ENCODE measurements at regions not wholly inside any gene's neighbourhood (a gene's known extent, or its start where the extent isn't known, plus 50 kb on each side); places are given as distances from the start of the nearest gene placed in this dataset.

DNA sequence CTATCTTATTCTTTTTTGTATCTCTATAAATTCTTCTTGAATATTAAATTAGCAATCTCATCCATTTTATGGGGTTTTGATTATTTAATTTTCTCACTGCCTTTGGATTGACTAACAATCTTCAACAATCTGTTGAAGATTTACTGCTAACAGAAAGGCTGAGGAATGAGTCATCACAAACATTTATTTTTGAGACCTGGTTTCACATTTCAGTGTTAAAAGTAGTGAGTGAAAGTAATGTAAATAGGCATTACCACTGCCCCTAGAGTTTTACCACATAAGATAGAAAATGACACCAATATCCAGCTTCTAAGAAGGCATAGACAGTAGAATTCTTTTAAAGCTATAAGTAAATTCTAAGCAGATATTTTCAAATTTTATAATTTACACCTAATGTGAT is 472.8 kb downstream of the OLFM4 start:
- TF ChIP-seq, protein P1, sequence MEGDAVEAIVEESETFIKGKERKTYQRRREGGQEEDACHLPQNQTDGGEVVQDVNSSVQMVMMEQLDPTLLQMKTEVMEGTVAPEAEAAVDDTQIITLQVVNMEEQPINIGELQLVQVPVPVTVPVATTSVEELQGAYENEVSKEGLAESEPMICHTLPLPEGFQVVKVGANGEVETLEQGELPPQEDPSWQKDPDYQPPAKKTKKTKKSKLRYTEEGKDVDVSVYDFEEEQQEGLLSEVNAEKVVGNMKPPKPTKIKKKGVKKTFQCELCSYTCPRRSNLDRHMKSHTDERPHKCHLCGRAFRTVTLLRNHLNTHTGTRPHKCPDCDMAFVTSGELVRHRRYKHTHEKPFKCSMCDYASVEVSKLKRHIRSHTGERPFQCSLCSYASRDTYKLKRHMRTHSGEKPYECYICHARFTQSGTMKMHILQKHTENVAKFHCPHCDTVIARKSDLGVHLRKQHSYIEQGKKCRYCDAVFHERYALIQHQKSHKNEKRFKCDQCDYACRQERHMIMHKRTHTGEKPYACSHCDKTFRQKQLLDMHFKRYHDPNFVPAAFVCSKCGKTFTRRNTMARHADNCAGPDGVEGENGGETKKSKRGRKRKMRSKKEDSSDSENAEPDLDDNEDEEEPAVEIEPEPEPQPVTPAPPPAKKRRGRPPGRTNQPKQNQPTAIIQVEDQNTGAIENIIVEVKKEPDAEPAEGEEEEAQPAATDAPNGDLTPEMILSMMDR (IDR thresholded peaks at IDR 0.05; ENCODE audit: insufficient read depth, low read depth, low read length): no peak
- no peak overlapping the region for H3K4me3 ChIP-seq (ENCODE audit: low read depth, low read length)
- DNase-seq (ENCODE audit: low read depth): no peak

DNA sequence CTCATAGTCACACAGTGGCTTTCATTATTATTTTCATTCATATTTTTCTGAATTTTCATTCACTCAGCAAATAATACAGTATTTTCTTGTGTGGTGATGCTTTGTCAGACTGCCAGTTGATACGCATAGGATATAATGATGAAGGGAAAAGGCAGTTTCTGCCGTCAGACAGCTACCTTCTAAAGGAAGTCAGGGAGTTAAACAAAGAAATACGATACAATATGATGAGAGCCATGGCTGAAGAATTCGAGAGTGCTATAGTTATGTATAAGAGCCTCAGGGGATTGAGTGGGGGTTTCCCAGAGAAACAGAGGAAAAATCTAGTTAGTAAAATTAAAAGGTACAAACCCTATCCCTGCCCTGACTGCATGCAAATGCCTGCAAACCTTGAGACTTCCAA is 479.1 kb downstream of the OLFM4 start:
- H3K4me3 ChIP-seq (ENCODE audit: low read depth, low read length): no peak overlapping the region
- TF ChIP-seq, protein P1 (IDR thresholded peaks at IDR 0.05; ENCODE audit: insufficient read depth, low read depth, low read length): no peak
- no peak for DNase-seq (ENCODE audit: low read depth)

DNA sequence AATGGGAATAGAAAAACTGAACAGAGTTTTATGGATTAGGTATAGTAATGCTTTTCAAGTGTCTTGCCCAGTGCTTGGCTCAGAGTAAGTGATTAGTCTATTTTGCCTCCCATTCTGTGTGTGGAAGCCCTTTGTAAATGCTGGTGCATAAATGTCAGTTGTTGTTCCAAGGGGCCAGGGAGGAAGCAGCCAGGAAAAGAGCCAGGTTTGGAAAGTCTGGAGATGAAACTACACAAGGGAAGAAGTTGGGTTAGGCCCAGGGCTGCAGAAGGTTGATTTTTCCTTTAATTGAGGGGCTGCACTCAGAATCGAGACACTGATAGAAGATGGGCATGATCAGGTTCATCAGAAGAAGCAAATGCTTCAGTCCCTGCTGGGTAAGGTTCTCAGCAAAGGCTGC is 484.0 kb downstream of the OLFM4 start:
- H3K4me3 ChIP-seq (ENCODE audit: low read depth, low read length): no peak overlapping the region
- DNase-seq (ENCODE audit: low read depth): no peak
- TF ChIP-seq, protein P1 (IDR thresholded peaks at IDR 0.05; ENCODE audit: insufficient read depth, low read depth, low read length): no peak

DNA sequence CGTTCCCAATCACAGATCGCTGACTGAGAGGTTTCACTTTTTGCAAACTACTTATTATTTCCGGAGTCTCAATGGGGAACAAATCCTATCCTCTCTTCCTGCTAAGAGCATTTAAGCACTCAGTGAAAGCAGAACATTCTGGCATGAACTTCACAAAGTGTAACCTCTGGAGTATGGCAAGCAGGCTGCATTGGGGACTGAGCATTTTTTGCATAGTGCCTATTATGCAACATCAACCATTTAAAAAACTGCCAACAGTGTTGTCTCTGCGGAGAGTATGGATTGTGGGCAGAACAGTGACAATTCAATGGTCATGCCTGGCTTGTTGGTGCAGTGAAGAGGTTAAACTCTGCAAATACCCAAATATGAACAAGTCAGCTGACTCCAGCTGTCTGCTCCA is 484.6 kb downstream of the OLFM4 start:
- no peak for DNase-seq (ENCODE audit: low read depth)
- no peak overlapping the region for H3K4me3 ChIP-seq (ENCODE audit: low read depth, low read length)
- TF ChIP-seq, protein P1 (IDR thresholded peaks at IDR 0.05; ENCODE audit: insufficient read depth, low read depth, low read length): no peak

DNA sequence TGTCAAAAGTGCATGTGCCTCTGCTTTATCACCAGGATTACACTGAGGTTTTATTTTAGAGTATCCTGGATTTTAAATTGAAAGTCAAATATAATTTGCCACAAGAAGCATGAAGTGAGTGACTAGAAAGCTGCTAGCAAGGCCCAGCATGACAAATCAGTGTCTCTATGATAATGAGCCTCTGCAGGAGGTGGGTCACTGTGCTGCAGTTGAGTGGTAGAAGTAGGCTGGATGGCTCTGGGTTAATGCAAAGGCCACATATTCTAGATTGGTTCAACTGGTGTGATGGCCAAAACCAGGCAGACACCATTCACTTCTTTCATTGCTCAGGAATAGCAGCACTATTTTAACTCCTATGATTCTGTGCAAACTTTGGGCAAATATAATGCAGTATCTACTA is 491.5 kb downstream of the OLFM4 start:
- H3K4me3 ChIP-seq (ENCODE audit: low read depth, low read length): no peak overlapping the region
- TF ChIP-seq, protein P1 (IDR thresholded peaks at IDR 0.05; ENCODE audit: insufficient read depth, low read depth, low read length): no peak
- DNase-seq (ENCODE audit: low read depth): no peak

DNA sequence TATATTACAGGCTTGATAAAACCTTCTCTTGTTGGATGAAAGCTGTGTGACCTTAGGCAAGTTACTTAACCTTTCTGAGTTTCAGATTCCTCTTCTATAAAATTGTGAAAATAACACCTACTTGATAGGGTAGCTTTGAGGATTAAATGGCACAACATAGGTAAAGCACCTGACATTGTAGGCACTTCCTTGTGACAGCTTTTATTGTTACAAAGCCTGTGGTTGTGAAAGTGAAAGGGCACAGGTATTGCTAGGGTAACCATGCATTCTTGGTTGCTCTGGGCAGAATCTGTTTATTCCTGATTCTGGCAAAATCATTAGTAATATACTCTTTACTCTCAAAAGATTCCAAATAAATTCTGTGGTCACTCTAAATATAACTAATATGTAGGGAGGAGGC is 493.4 kb downstream of the OLFM4 start:
- TF ChIP-seq, protein P1 (IDR thresholded peaks at IDR 0.05; ENCODE audit: insufficient read depth, low read depth, low read length): no peak
- H3K4me3 ChIP-seq (ENCODE audit: low read depth, low read length): no peak overlapping the region
- DNase-seq (ENCODE audit: low read depth): no peak

DNA sequence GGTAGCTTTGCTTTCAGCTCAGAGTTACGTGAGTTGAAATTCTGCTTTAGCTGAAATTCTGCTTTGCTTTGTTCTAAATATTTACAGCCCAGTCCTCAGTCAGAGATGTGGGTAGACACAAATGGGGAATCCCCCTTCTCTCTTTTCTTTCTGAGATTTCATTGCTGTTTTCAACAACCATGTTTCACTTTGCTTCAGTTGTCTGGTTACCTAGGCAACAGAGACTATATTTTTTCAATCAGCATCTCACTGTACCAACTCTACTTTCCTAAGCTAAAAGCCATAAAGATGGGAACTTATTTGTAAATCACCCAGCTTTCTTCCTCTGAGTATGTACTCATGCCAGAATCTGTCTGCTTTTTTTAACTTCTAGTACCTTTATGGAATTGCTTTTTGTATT is 509.0 kb downstream of the OLFM4 start:
- no peak for DNase-seq (ENCODE audit: low read depth)
- H3K4me3 ChIP-seq (ENCODE audit: low read depth, low read length): no peak overlapping the region
- TF ChIP-seq, protein P1 (IDR thresholded peaks at IDR 0.05; ENCODE audit: insufficient read depth, low read depth, low read length): no peak
